ENCODE measurements at regions not wholly inside any gene's neighbourhood (a gene's known extent, or its start where the extent isn't known, plus 50 kb on each side); places are given as distances from the start of the nearest gene placed in this dataset.

DNA sequence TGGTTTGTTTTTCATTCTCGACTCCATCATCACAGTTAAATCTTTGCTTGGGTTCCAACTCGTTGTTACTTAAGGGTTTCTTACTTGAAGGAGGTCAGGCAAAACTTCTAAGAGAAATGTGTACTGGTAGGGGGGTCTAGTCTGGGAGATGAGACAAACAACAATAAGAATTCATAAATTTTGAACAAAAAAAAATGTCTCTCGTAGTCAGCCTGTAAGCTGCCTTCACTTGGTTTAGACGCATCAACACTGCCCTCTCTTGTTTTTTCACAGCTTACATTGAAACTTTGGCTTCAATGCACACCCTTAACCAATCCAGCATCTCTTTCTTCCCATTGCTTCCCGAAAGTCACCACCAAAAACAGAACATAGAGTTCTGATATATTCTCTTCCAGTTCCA is 576.4 kb upstream of the PIK3C3 start:
- peak; percentile 76 to 83 for DNase-seq (ENCODE audit: low read depth in 2 of 2)
- H3K4me3 ChIP-seq (replicated peaks in 1 of 2; ENCODE audit: low read depth in 2 of 2, low read length in 2 of 2), result no peak overlapping the region

DNA sequence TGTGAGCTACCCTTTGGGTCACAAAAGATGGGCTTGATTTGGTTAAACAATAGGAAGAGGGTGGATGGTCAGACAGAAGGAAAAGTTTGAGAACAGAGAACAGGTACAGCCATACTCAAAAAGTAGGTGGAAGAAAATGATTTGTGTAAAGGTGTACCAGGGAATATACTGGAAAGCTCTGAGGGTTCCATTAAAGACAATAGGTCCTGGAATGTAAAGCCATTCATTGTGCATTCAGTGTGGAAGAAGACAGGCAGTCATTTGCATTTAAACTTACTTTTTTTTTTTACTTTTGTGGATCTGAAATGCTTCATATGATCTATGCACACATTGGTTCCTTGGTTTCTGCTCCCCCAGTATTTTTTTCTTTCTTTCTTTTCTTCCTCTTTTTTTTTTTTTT is 581.4 kb upstream of the PIK3C3 start:
- TF ChIP-seq, protein P1, sequence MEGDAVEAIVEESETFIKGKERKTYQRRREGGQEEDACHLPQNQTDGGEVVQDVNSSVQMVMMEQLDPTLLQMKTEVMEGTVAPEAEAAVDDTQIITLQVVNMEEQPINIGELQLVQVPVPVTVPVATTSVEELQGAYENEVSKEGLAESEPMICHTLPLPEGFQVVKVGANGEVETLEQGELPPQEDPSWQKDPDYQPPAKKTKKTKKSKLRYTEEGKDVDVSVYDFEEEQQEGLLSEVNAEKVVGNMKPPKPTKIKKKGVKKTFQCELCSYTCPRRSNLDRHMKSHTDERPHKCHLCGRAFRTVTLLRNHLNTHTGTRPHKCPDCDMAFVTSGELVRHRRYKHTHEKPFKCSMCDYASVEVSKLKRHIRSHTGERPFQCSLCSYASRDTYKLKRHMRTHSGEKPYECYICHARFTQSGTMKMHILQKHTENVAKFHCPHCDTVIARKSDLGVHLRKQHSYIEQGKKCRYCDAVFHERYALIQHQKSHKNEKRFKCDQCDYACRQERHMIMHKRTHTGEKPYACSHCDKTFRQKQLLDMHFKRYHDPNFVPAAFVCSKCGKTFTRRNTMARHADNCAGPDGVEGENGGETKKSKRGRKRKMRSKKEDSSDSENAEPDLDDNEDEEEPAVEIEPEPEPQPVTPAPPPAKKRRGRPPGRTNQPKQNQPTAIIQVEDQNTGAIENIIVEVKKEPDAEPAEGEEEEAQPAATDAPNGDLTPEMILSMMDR (IDR thresholded peaks at IDR 0.05; ENCODE audit: low read depth, low read length), result no peak
- H3K4me3 ChIP-seq (replicated peaks in 1 of 2; ENCODE audit: low read depth in 2 of 2, low read length in 2 of 2), result no peak overlapping the region
- no peak for DNase-seq (ENCODE audit: low read depth in 2 of 2)

More for the DNA sequence above, 576.4 kb upstream of the PIK3C3 start:
- TF ChIP-seq, protein P1 (IDR thresholded peaks at IDR 0.05; ENCODE audit: low read depth, low read length), result peak; percentile 34

DNA sequence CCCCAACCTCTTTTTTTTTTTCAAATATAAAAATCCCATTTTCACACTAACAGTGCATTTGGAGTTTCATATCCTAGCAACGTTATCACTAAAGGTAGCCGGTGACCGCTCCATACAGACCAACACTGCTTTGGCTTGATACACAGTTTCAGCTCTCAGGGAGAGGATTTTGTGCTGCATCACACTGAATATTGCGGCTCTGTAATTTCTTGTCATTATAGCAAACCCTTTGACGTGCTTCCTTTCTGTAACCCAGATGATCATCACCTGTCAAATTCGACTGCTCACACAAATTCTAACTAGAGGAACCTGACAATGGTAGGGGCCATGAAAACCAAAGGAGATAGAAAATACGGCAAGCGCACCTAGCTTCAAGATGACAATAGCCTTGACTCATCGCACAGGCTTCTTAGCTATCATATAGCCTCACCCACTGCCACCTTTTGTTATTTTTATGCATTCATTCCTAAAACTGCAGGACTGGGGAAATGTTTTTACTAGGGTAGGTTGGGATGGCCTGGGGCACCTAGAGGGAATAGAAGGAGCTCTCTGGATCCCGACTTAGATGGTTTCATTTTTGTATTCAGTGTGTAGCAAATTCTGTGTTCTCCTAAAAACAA is 582.9 kb upstream of the PIK3C3 start:
- no peak overlapping the region for H3K4me3 ChIP-seq (replicated peaks in 1 of 2; ENCODE audit: low read depth in 2 of 2, low read length in 2 of 2)
- DNase-seq (ENCODE audit: low read depth in 2 of 2), result no peak
- TF ChIP-seq, protein P1 (IDR thresholded peaks at IDR 0.05; ENCODE audit: low read depth, low read length), result no peak

DNA sequence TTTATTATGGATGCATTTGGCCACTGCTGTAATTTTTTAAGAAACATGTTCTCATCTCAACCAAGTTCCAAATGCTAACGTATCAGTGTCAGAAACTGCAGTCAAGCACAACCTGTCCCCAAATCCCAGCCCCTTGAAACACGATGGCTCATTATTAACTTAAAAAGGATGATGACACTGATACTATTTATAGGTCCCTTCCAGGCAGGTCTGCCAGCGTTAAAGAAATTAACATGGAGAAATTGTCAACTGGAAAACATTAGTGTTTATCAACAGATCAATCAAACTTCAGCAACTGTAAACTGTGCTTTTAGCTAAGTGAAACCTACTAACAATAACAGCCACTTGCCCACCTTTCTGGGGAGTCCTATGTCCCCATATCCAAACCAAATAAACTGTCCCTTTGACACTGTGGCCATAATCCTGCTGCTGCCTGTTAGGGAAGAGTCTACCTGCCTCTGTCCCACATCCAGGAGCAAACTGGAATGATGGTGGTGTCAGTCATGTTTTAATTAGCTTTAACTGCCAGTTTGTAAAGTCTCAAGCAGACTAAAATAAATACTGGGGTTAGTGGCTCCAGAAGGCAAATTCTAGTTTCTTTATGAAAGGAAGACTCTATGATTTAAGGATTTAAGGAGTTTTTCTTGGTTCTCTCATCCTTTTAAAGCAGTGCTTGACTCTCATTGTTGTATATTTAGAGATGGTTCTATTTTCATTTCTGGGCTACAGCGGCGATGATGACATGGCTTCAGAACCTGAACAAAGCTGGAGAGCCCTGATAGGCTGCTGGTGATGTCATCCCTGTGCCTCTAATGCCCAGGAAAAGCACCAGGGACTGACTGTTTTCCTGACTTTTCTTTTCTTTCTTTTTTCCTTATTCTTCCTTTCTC is 583.6 kb upstream of the PIK3C3 start:
- peak; percentile 31 to 34 for DNase-seq (ENCODE audit: low read depth in 2 of 2)
- TF ChIP-seq, protein P1 (IDR thresholded peaks at IDR 0.05; ENCODE audit: low read depth, low read length), result no peak
- no peak overlapping the region for H3K4me3 ChIP-seq (replicated peaks in 1 of 2; ENCODE audit: low read depth in 2 of 2, low read length in 2 of 2)

DNA sequence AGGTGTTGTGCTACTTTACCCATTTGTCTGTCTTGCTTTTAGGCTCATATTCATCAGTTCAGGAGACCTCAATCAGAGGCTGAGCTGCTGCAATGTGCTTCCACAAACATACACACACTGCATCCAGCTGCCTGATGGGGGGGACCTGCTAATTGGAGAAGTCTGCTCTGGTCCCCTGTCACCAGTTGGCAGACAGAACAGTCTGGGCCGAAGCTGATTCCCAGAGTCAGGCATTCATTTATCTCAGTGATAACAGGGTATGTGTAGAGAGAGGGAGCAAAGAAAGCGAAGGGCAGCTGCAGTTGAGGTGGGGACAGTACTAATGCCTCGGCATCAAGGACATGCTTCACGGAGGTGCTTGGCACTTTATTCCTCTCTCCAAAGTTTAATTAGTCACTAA is 584.3 kb upstream of the PIK3C3 start:
- no peak for DNase-seq (ENCODE audit: low read depth in 2 of 2)
- TF ChIP-seq, protein P1 (IDR thresholded peaks at IDR 0.05; ENCODE audit: low read depth, low read length), result no peak
- no peak overlapping the region for H3K4me3 ChIP-seq (replicated peaks in 1 of 2; ENCODE audit: low read depth in 2 of 2, low read length in 2 of 2)

DNA sequence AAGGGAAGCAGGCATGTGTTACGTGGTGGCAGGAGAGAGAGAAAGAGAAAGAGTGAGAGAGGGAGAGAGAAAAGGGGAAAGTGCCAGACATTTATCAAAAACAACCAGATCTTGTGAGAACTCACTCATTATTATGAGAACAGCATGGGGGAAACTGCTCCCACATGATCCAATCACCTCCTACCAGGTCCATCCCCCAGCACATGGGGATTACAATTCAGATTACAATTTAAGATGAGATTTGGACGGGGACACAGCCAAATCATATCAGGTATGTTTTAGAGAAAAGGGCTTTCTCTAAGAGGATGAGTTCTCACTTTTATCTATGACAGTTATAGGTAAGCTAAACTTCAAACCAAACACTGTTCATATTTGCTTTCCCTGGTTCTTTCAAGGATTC is 597.3 kb upstream of the PIK3C3 start:
- TF ChIP-seq, protein P1 (IDR thresholded peaks at IDR 0.05; ENCODE audit: low read depth, low read length), result no peak
- DNase-seq (ENCODE audit: low read depth in 2 of 2), result no peak
- no peak overlapping the region for H3K4me3 ChIP-seq (replicated peaks in 1 of 2; ENCODE audit: low read depth in 2 of 2, low read length in 2 of 2)
